ENCODE measurements at regions not wholly inside any gene's neighbourhood (a gene's known extent, or its start where the extent isn't known, plus 50 kb on each side); places are given as distances from the start of the nearest gene placed in this dataset.

- Histone ChIP-seq H3K4me1 (no peaks in the 10 kb centered on the region), H3K4me3 (peak overlapping the region; percentile 8), H3K36me3 (no peaks in the 10 kb centered on the region), H3K9me3 (peaks cover 3% of the 10 kb centered on the region), H3K27ac (no peak overlapping the region), H3K27me3 (no peaks in the 10 kb centered on the region)
- ATAC-seq (peak; percentile 59), DNase-seq (no peak)
- no peak for TF ChIP-seq CTCF (IDR thresholded peaks at IDR 0.05)
- intact Hi-C loops (cut with DNase I) = no loop called here
Measured at GRCh38 chr20:9889270-9889981, 50.5 kb upstream of the PAK5 start.

Data from upper lobe of right lung (tissue), 1 donor.